ELR (cell line): ENCODE measurements at regions not wholly inside any gene's neighbourhood (a gene's known extent, or its start where the extent isn't known, plus 50 kb on each side); places are given as distances from the start of the nearest gene placed in this dataset.
"Not testable (repeated sequence)": the region's sequence is repeated elsewhere in the genome, so short reads cannot be mapped to it uniquely, and the experiment has no call there.

Experiments used
- DNase-seq: peaks from one replicate; pipeline ENCODE4 v3.0.0-alpha.2; 2015; ENCODE audit warnings: low read depth

GRCh38 chr18:54662986-54663385, 71.9 kb downstream of the DYNAP start:
- DNase-seq = no peak

- not testable (repeated sequence) for DNase-seq
These were observed 78.7 kb downstream of the DYNAP start for GRCh38 chr18:54669701-54670100.

GRCh38 chr18:54671291-54671881, 80.3 kb downstream of the DYNAP start:
- peak; percentile 63 for DNase-seq

GRCh38 chr18:54672109-54672508, 81.1 kb downstream of the DYNAP start:
- no peak for DNase-seq

GRCh38 chr18:54672846-54673475, 81.9 kb downstream of the DYNAP start:
- DNase-seq = peak; percentile 19

GRCh38 chr18:54673936-54674335, 82.9 kb downstream of the DYNAP start:
- DNase-seq = no peak

- DNase-seq = no peak
These were observed 84.0 kb downstream of the DYNAP start for GRCh38 chr18:54675076-54675475.

GRCh38 chr18:54679318-54680149, 88.5 kb downstream of the DYNAP start:
- peak; percentile 83 for DNase-seq

- peak; percentile 17 for DNase-seq
These were observed 93.7 kb downstream of the DYNAP start for GRCh38 chr18:54684784-54685183.

- DNase-seq = no peak
These were observed 98.3 kb downstream of the DYNAP start for GRCh38 chr18:54689319-54689718.

GRCh38 chr18:54690198-54690597, 99.2 kb downstream of the DYNAP start:
- peak; percentile 81 for DNase-seq

- no peak for DNase-seq
These were observed 101.4 kb downstream of the DYNAP start for GRCh38 chr18:54692463-54692862.

- DNase-seq = no peak
These were observed 105.7 kb downstream of the DYNAP start for GRCh38 chr18:54696616-54697293.

GRCh38 chr18:54700580-54700979, 109.5 kb downstream of the DYNAP start:
- DNase-seq = no peak

GRCh38 chr18:54702686-54703085, 111.6 kb downstream of the DYNAP start:
- no peak for DNase-seq

GRCh38 chr18:54710074-54710899, 118.0 kb upstream of the RAB27B start:
- DNase-seq = no peak

- no peak for DNase-seq
These were observed 117.4 kb upstream of the RAB27B start for GRCh38 chr18:54710900-54711281.

- DNase-seq = peak; percentile 87
These were observed 116.0 kb upstream of the RAB27B start for GRCh38 chr18:54712306-54712705.

- DNase-seq = no peak
These were observed 115.5 kb upstream of the RAB27B start for GRCh38 chr18:54712758-54713157.

- DNase-seq = no peak
These were observed 114.9 kb upstream of the RAB27B start for GRCh38 chr18:54713386-54713785.

GRCh38 chr18:54714851-54715250, 113.4 kb upstream of the RAB27B start:
- no peak for DNase-seq

GRCh38 chr18:54716586-54716985, 111.7 kb upstream of the RAB27B start:
- no peak for DNase-seq
